GM12878 (cell line): ENCODE measurements at regions not wholly inside any gene's neighbourhood (a gene's known extent, or its start where the extent isn't known, plus 50 kb on each side); places are given as distances from the start of the nearest gene placed in this dataset.

Experiments used
- ATAC-seq: fragments of 200-7000 bp; cut with Tn5 transposase; 3 replicates; pipeline ENCODE4 v1.9.1; 2020; ENCODE audit warnings: mild to moderate bottlenecking, moderate library complexity
- BruUV-seq: library from RNA; stranded (reverse); fragments of 400-500 nt; replicated peaks from 2 replicates; lab custom pipeline; 2021; lab: Mats Ljungman, UMichigan
- CTCF ChIA-PET: fragments of 300-600 bp; sonication (Branson Sonifier 250); formaldehyde crosslinking; extraction: SDS; loops from one replicate; lab custom pipeline; 2021; ENCODE audit warnings: inconsistent platforms; lab: Yijun Ruan, JAX
- POLR2A ChIA-PET: fragments of 350-600 bp; formaldehyde crosslinking; extraction: SDS; loops from one replicate; lab custom pipeline; 2021; ENCODE audit warnings: inconsistent platforms; lab: Charles Lee
- RAD21 ChIA-PET: fragments of 300-600 bp; sonication (Branson Sonifier 250); formaldehyde crosslinking; loops from one replicate; lab custom pipeline; 2023; ENCODE audit warnings: antibody characterized with exemption; ENCODE audit not compliant: unreplicated experiment; lab: Charles Lee
- SMC1A ChIA-PET: fragments of 300-600 bp; sonication (Branson Sonifier 250); formaldehyde crosslinking; loops from one replicate; lab custom pipeline; 2023; ENCODE audit not compliant: unreplicated experiment, uncharacterized antibody; lab: Charles Lee
- DNase-seq: peaks from one replicate; pipeline ENCODE4 v3.0.0-alpha.2; 2011; ENCODE audit warnings: low read depth, low spot score
- FAIRE-seq: peaks from 3 replicates; lab custom pipeline; 2011; peaks lifted over from hg19 to GRCh38; lab: Jason Lieb, UNC
- H2AFZ ChIP-seq: 2 replicates; pipeline ENCODE4 v1.6.0; 2011; ENCODE audit warnings: low read depth, low read length, control low read depth; ENCODE audit not compliant: control insufficient read depth
- H3K27ac ChIP-seq: 2 replicates; pipeline ENCODE4 v1.5.1; 2011; ENCODE audit warnings: control low read depth; ENCODE audit not compliant: control insufficient read depth, insufficient read depth
- H3K27me3 ChIP-seq, 2 experiments: replicated peaks in 1 of 2; 2 replicates each; pipeline versions ENCODE4 v1.6.0 to v1.6.1; 2011; ENCODE audit warnings: low read length in 1 of 2; ENCODE audit not compliant: control insufficient read depth in 2 of 2, insufficient read depth in 2 of 2
- H3K36me3 ChIP-seq, 2 experiments: 2 replicates each; pipeline ENCODE4 v1.5.1; 2011; ENCODE audit warnings: low read length in 1 of 2; ENCODE audit not compliant: control insufficient read depth in 2 of 2, insufficient read depth in 2 of 2
- H3K4me1 ChIP-seq: 2 replicates; pipeline ENCODE4 v1.6.1; 2011; ENCODE audit warnings: mild to moderate bottlenecking, low read length, moderate library complexity, mixed read lengths; ENCODE audit not compliant: control insufficient read depth, insufficient read depth
- H3K4me2 ChIP-seq: 2 replicates; pipeline ENCODE4 v1.6.0; 2011; ENCODE audit warnings: control low read depth; ENCODE audit not compliant: control insufficient read depth, insufficient read depth
- H3K4me3 ChIP-seq: fragments of 200-600 bp; sonication (generic); 2 replicates; pipeline ENCODE4 v1.5.1; 2016
- H3K79me2 ChIP-seq: 2 replicates; pipeline ENCODE4 v1.6.0; 2011; ENCODE audit warnings: low read length; ENCODE audit not compliant: control insufficient read depth, insufficient read depth
- H3K9ac ChIP-seq: 2 replicates; pipeline ENCODE4 v1.8.0; 2011; ENCODE audit warnings: low read length, control low read depth, mixed read lengths; ENCODE audit not compliant: control insufficient read depth, insufficient read depth
- H3K9me3 ChIP-seq: replicated peaks from 3 replicates; pipeline ENCODE4 v1.5.1; 2011; ENCODE audit warnings: mild to moderate bottlenecking, low read length; ENCODE audit not compliant: control insufficient read depth, insufficient read depth
- H4K20me1 ChIP-seq: 2 replicates; pipeline ENCODE4 v1.6.0; 2011; ENCODE audit not compliant: control insufficient read depth, insufficient read depth
- CEBPB ChIP-seq, 2 experiments: fragments of 150-350 bp in 1 of 2; IDR thresholded peaks; 2 replicates each; pipeline ENCODE4 v1.6.1; 2012 to 2014; ENCODE audit warnings: low read depth in 2 of 2, low read length in 2 of 2, borderline replicate concordance in 1 of 2, inconsistent platforms in 1 of 2
- ESRRA ChIP-seq: IDR thresholded peaks from 2 replicates; pipeline ENCODE4 v1.6.1; 2012; ENCODE audit warnings: mild to moderate bottlenecking, low read length, improper control_type of control experiment
- IRF4 ChIP-seq: IDR thresholded peaks from 2 replicates; pipeline ENCODE4 v1.6.1; 2011; ENCODE audit warnings: low read depth, low read length
- JUNB ChIP-seq: IDR thresholded peaks from 2 replicates; pipeline ENCODE4 v1.6.1; 2016; ENCODE audit warnings: antibody characterized with exemption, mild to moderate bottlenecking
- KDM1A ChIP-seq: fragments of 200-600 bp; sonication (generic); IDR thresholded peaks from 2 replicates; pipeline ENCODE4 v1.6.1; 2016; ENCODE audit warnings: borderline replicate concordance
- RUNX3 ChIP-seq: IDR thresholded peaks from 2 replicates; pipeline ENCODE4 v1.6.1; 2012; ENCODE audit warnings: low read length, inconsistent platforms
- SIN3A ChIP-seq: IDR thresholded peaks from 2 replicates; pipeline ENCODE4 v1.6.1; 2012; ENCODE audit warnings: low read depth, low read length, improper control_type of control experiment
- SREBF1 ChIP-seq: IDR thresholded peaks from 2 replicates; pipeline ENCODE4 v1.6.1; 2012; ENCODE audit warnings: mild to moderate bottlenecking, low read length
- TAF1 ChIP-seq: IDR thresholded peaks from 2 replicates; pipeline ENCODE4 v1.6.1; 2011; ENCODE audit warnings: mild to moderate bottlenecking, low read depth, low read length, borderline replicate concordance
- TBL1XR1 ChIP-seq: IDR thresholded peaks from 2 replicates; pipeline ENCODE4 v1.6.1; 2012; ENCODE audit warnings: low read depth, low read length, improper control_type of control experiment
- WGBS: methylation state at CpG from one replicate; pipeline ENCODE4 v1.1.6; 2016; ENCODE audit warnings: low lambda C conversion rate; ENCODE audit not compliant: insufficient replicate concordance, insufficient coverage; ENCODE audit errors: missing lambda C conversion rate; 5-methylcytosine and 5-hydroxymethylcytosine counted together
- in situ Hi-C: fragments of 300-500 bp; cut with MboI; formaldehyde crosslinking; loops from 9 replicates; pipeline ENCODE4 v1.14.3; 2018; ENCODE audit warnings: mixed read lengths
- intact Hi-C: fragments of 100-400 bp; cut with micrococcal nuclease; formaldehyde crosslinking; loops from one replicate; pipeline ENCODE4 v1.14.2; 2022; ENCODE audit not compliant: unreplicated experiment
- TF ChIP-seq, protein P1 (sequence below): fragments of 450-650 bp; IDR thresholded peaks from 2 replicates; pipeline ENCODE4 v1.6.1; 2016; ENCODE audit warnings: mild to moderate bottlenecking, moderate library complexity, borderline replicate concordance
- TF ChIP-seq, protein P2 (sequence below): fragments of 450-650 bp; IDR thresholded peaks from 2 replicates; pipeline ENCODE4 v1.6.1; 2017; ENCODE audit warnings: mild to moderate bottlenecking, low read depth, inconsistent platforms; ENCODE audit not compliant: poor library complexity, severe bottlenecking

DNA sequence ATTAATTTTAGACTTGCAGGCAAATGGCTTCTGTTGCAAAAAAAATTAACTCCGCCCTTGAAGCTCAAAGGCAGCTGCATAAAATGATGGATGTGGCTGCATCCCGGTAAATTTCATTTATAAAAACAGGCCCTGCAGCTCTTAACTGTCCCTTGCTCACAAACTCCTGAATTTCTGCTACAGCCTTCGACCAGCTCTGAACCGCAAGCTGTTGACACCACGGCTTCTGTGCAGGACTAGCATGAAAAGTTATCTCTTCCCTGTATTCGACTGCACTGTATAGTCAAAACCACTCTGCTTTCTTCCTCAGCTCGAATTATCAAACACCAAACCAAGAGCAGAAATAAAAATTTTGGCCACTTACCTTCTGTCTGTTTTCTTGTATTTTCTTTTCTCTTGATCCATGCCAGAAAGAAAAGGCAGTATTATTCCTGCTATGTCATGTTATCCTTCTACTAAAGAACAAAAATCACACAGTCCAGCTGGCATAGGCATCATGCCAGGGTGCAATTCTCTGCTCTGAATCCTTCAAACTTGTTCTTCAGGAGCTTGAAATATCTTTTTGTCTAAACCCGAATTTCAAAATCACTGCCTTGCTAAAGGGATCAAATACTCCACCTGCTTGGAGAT is 195.5 kb upstream of the NCAM2 start:
- Histone ChIP-seq H4K20me1 (no peaks in the 10 kb centered on the region), H2AFZ (no peak overlapping the region), H3K36me3 (no peaks in the 10 kb centered on the region), H3K4me1 (no peaks in the 10 kb centered on the region), H3K27me3 (no peaks in the 10 kb centered on the region), H3K9me3 (no peaks in the 10 kb centered on the region), H3K4me3 (no peak overlapping the region), H3K79me2 (no peaks in the 10 kb centered on the region), H3K27ac (no peak overlapping the region), H3K4me2 (no peak overlapping the region), H3K9ac (no peak overlapping the region)
- intact Hi-C loops (no loop called here), in situ Hi-C loops (no loop called here)
- no peak for DNase-seq
- FAIRE-seq, result no peak
- RAD21 ChIA-PET, result no interaction called here
- TF ChIP-seq RUNX3, result no peak
- TF ChIP-seq TAF1, result no peak
- TF ChIP-seq JUNB, result no peak
- no peak for TF ChIP-seq SIN3A
- TF ChIP-seq TBL1XR1, result no peak
- no peak for TF ChIP-seq IRF4
- TF ChIP-seq, protein P1, sequence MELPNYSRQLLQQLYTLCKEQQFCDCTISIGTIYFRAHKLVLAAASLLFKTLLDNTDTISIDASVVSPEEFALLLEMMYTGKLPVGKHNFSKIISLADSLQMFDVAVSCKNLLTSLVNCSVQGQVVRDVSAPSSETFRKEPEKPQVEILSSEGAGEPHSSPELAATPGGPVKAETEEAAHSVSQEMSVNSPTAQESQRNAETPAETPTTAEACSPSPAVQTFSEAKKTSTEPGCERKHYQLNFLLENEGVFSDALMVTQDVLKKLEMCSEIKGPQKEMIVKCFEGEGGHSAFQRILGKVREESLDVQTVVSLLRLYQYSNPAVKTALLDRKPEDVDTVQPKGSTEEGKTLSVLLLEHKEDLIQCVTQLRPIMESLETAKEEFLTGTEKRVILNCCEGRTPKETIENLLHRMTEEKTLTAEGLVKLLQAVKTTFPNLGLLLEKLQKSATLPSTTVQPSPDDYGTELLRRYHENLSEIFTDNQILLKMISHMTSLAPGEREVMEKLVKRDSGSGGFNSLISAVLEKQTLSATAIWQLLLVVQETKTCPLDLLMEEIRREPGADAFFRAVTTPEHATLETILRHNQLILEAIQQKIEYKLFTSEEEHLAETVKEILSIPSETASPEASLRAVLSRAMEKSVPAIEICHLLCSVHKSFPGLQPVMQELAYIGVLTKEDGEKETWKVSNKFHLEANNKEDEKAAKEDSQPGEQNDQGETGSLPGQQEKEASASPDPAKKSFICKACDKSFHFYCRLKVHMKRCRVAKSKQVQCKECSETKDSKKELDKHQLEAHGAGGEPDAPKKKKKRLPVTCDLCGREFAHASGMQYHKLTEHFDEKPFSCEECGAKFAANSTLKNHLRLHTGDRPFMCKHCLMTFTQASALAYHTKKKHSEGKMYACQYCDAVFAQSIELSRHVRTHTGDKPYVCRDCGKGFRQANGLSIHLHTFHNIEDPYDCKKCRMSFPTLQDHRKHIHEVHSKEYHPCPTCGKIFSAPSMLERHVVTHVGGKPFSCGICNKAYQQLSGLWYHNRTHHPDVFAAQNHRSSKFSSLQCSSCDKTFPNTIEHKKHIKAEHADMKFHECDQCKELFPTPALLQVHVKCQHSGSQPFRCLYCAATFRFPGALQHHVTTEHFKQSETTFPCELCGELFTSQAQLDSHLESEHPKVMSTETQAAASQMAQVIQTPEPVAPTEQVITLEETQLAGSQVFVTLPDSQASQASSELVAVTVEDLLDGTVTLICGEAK, result no peak
- TF ChIP-seq, protein P2, sequence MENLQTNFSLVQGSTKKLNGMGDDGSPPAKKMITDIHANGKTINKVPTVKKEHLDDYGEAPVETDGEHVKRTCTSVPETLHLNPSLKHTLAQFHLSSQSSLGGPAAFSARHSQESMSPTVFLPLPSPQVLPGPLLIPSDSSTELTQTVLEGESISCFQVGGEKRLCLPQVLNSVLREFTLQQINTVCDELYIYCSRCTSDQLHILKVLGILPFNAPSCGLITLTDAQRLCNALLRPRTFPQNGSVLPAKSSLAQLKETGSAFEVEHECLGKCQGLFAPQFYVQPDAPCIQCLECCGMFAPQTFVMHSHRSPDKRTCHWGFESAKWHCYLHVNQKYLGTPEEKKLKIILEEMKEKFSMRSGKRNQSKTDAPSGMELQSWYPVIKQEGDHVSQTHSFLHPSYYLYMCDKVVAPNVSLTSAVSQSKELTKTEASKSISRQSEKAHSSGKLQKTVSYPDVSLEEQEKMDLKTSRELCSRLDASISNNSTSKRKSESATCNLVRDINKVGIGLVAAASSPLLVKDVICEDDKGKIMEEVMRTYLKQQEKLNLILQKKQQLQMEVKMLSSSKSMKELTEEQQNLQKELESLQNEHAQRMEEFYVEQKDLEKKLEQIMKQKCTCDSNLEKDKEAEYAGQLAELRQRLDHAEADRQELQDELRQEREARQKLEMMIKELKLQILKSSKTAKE, result no peak
- no peak for TF ChIP-seq CEBPB (IDR thresholded peaks at IDR 0.05; ENCODE audit: borderline replicate concordance in 1 of 2, low read depth in 2 of 2, low read length in 2 of 2)
- no peak for TF ChIP-seq SREBF1
- TF ChIP-seq KDM1A, result no peak
- TF ChIP-seq ESRRA, result no peak
- no TSS peak for BruUV-seq
- CTCF ChIA-PET, result no interaction called here
- SMC1A ChIA-PET, result no interaction called here
- ATAC-seq, result no peak
- POLR2A ChIA-PET, result no interaction called here
- 29% methylated on average over 8 of the region's 8 CpGs for WGBS
